ENCODE measurements at regions not wholly inside any gene's neighbourhood (a gene's known extent, or its start where the extent isn't known, plus 50 kb on each side); places are given as distances from the start of the nearest gene placed in this dataset.

DNA sequence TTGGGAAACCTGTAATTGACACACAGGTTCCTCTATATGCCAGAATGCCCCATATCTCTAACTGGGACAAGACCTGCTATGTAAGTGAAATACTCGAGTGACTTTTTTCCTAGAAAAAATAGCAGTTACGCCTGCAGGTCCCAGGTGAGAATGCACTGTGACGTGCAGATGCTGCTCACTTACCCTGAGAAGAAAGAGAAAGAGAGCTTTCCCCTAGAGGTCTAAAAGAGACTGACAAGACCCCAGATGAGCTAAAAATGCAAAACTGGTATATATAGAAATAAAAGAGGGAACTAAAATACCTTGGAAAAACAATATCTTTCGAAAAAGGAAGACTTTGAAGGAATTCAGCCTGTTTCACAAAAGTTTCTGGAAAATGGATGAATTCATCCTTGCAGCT is 383.0 kb upstream of the DCC start:
- no peak for ATAC-seq
- WGBS (ENCODE audit: missing lambda C conversion rate), result 11% methylated on average over 4 of the region's 4 CpGs
- POLR2A ChIA-PET, result no interaction called here
- DNase-seq (ENCODE audit: low read depth in 1 of 2, low spot score in 1 of 2), result no peak
- CTCF ChIA-PET, result no interaction called here
- no peaks in the 10 kb centered on the region for H3K9me3 ChIP-seq
- H3K4me1 ChIP-seq, result no peaks in the 10 kb centered on the region
- H3K4me2 ChIP-seq, result no peak overlapping the region
- H3K27ac ChIP-seq, result no peak overlapping the region
- no peak overlapping the region for H3K4me3 ChIP-seq
- TF ChIP-seq HDAC2 (IDR thresholded peaks at IDR 0.05) (no peak), HOXB5 (CRISPR knock-in tag; IDR thresholded peaks at IDR 0.05) (no peak), HOXB13 (CRISPR knock-in tag; IDR thresholded peaks at IDR 0.05; ENCODE audit: low read depth) (no peak), POLR2AphosphoS2 (conservative IDR thresholded peaks at IDR 0.05; ENCODE audit: low read length) (no peak), EP300 (IDR thresholded peaks at IDR 0.05) (no peak), CBX8 (IDR thresholded peaks at IDR 0.05) (no peak), POLR2A (IDR thresholded peaks at IDR 0.05; ENCODE audit: low read length) (no peak), HEYL (CRISPR knock-in tag; IDR thresholded peaks at IDR 0.05) (no peak), REST (IDR thresholded peaks at IDR 0.05) (no peak)
- FAIRE-seq, result no peak

- no peak overlapping the region for H3K27ac ChIP-seq
- H3K9me3 ChIP-seq, result no peaks in the 10 kb centered on the region
- no peak for TF ChIP-seq RCOR1 (IDR thresholded peaks at IDR 0.05; ENCODE audit: low read depth, low read length)
- no peak for TF ChIP-seq ZSCAN20 (CRISPR knock-in tag; IDR thresholded peaks at IDR 0.05)
- no peak for TF ChIP-seq MYC (IDR thresholded peaks at IDR 0.05; ENCODE audit: borderline replicate concordance, low read length)
- TF ChIP-seq NR3C1 (IDR thresholded peaks at IDR 0.05), result no peak
- TF ChIP-seq REST (IDR thresholded peaks at IDR 0.05), result no peak
- no peak for TF ChIP-seq HMGXB4 (CRISPR knock-in tag; IDR thresholded peaks at IDR 0.05; ENCODE audit: borderline replicate concordance)
- no peak for TF ChIP-seq ZNF302 (CRISPR knock-in tag; IDR thresholded peaks at IDR 0.05)
- TF ChIP-seq POLR2AphosphoS2 (conservative IDR thresholded peaks at IDR 0.05; ENCODE audit: low read length), result no peak
- TF ChIP-seq SMC3 (IDR thresholded peaks at IDR 0.05), result no peak
- no peak for TF ChIP-seq HOXA7 (CRISPR knock-in tag; IDR thresholded peaks at IDR 0.05)
- TF ChIP-seq JUN (IDR thresholded peaks at IDR 0.05), result no peak
- TF ChIP-seq, protein P1, sequence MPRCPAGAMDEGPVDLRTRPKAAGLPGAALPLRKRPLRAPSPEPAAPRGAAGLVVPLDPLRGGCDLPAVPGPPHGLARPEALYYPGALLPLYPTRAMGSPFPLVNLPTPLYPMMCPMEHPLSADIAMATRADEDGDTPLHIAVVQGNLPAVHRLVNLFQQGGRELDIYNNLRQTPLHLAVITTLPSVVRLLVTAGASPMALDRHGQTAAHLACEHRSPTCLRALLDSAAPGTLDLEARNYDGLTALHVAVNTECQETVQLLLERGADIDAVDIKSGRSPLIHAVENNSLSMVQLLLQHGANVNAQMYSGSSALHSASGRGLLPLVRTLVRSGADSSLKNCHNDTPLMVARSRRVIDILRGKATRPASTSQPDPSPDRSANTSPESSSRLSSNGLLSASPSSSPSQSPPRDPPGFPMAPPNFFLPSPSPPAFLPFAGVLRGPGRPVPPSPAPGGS (IDR thresholded peaks at IDR 0.05), result no peak
- TF ChIP-seq PBX3 (IDR thresholded peaks at IDR 0.05), result no peak
- no peak for TF ChIP-seq RARB (CRISPR knock-in tag; IDR thresholded peaks at IDR 0.05)
- no peak overlapping the region for H3K4me2 ChIP-seq
- FAIRE-seq (no peak), ATAC-seq (no peak), DNase-seq (ENCODE audit: low read depth in 1 of 2, low spot score in 1 of 2) (no peak)
- H3K4me1 ChIP-seq, result no peaks in the 10 kb centered on the region
- ChIA-PET POLR2A (no interaction called here), CTCF (no interaction called here)
- no peak overlapping the region for H3K4me3 ChIP-seq
- WGBS (ENCODE audit: missing lambda C conversion rate), result 0% methylated on average over 3 of the region's 3 CpGs
Measured at GRCh38 chr18:51980101-51980500, 359.9 kb upstream of the DCC start.

Data from A549 (cell line).